ENCODE measurements at regions not wholly inside any gene's neighbourhood (a gene's known extent, or its start where the extent isn't known, plus 50 kb on each side); places are given as distances from the start of the nearest gene placed in this dataset.
A peak's percentile ranks its signal among the peaks of the same experiment; 100 is the strongest.

GRCh38 chr3:193996641-193997089 is 139.3 kb upstream of the HES1 start:
- no peak for DNase-seq

DNA sequence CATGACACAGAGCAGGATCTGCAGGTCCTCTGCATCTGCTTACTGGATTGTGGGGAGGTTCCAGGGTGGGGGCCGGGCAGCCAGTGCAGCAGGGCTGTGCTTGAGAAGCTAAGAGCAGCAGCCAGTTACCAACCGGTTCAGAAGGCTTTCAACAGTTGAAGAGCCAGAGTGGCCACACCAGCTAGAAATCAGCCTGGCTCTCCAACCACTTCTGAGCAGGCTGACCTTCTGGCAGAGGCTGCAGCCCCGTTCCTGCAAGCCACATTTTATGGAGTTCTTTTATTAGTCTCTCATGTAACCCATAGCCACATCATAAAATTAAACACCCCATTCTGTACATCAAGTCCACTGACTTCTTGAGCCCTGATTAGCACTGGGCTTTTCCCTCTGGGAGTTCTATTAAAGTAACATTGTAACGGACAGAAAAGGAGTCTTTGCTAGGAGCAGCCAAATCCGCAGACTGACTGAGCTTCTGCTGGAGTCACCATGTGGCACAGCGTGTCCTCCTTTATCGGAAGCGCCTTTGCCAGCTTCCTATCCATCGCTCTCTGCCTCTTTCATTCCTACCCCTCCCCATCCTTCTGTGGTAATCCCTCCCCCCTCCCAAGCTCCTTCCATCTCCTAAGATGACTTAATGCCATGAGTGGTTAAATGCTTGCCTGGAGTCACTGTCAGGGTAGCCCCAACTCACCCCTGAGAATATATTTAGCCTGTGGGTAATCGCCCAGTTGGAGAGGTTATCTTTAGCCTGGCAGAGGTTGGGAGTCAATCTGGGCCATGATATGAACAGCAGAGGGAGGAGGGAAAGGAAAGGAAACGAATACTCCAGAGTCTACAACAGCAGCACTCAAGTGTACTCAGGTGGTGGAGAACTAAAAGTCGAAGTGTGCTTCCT is 138.5 kb upstream of the HES1 start:
- DNase-seq = no peak

GRCh38 chr3:193998123-193998448 is 137.9 kb upstream of the HES1 start:
- no peak for DNase-seq

DNA sequence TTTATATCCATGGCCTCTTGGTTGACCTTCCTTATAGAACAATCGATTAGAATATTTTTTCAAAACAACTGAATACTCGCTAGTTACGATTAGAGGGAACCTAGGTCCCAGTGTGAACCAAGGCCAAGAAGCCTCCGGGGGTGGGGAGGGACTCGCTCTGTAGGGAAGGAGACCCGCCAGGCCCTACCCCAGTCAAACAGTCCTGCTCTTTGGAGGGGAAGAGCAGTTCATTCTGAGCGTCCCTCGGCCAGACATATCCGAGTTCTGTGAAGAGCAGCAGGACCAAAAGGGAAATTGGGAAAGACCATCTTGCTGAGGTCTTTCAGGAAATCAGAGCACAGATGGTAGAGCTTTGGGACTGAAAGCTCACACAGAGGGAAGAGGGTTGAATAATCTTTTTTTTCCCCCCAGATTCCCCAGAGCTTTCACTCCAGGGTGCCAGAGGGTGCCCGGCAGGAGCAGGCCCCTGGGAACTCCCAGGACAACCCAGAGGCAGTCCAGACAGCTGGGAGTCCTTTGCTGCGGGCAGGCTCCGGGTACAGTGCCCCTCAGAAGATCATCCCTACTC is 137.2 kb upstream of the HES1 start:
- no peak for DNase-seq

- DNase-seq = no peak
These were observed 135.8 kb upstream of the HES1 start for GRCh38 chr3:194000100-194000499.

DNA sequence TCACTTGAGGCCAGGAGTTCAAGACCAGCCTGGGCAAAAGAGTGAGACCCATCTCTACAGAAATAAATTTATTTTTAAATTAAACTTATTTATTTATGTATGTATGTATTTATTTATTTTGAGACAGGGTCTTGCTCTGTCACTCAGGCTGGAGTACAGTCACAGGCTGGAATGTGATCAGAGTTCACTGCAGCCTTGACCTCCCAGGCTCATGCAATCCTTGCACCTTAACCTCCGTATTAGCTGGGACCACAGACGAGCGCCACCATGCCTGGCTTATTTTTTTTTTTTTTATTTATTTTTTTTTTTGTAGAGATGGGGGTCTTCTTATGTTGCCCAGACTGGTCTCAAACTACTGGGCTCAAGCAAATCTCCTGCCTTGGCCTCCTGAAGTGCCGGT is 135.2 kb upstream of the HES1 start:
- DNase-seq = no peak

- no peak for DNase-seq
These were observed 134.1 kb upstream of the HES1 start for GRCh38 chr3:194001728-194002459.

- peak; percentile 95 for DNase-seq
These were observed 132.6 kb upstream of the HES1 start for GRCh38 chr3:194003114-194004057.

GRCh38 chr3:194005930-194006501 is 129.9 kb upstream of the HES1 start:
- DNase-seq = no peak

- no peak for DNase-seq
These were observed 128.2 kb upstream of the HES1 start for GRCh38 chr3:194007592-194008337.

GRCh38 chr3:194009019-194009418 is 126.9 kb upstream of the HES1 start:
- DNase-seq = no peak

- DNase-seq = no peak
These were observed 125.9 kb upstream of the HES1 start for GRCh38 chr3:194009892-194010533.

DNA sequence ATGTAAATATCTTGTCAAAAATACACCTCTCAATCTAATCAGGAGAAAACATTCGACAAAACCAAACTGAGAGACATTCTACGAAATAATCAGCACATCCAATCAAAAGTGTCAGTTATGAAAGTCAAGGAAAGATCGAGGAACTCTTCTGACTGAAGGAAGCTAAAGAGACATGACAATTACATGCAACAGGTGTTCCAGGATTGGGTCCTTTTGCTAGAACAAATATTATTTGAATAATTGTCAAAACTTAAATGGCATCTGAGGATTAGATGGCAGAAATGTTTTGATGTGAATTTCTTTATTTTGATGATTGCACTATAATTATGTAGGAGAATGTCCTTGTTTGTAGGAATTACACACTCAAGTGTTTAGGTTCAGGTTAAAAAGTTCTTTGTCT is 124.1 kb upstream of the HES1 start:
- no peak for DNase-seq

- DNase-seq = no peak
These were observed 122.0 kb upstream of the HES1 start for GRCh38 chr3:194013928-194014327.

DNA sequence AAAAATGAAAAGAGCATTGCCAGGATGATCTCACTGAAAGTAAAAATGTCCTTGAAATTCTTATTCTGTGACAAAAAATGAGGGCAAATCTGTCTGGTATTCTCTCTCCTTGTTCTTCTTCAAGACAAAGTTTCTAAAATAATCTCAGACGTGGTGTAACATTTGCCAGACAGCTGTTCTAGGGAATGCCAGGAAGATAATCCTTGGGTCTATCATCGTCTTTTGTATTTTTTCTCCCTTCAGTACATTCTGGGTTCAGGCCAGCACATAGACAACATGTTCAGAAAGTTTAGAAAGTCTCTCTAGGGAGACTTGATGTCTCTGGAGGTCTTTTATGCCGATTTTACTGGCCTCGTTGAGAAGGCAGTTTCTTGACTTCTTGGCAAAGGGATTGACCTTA is 121.2 kb upstream of the HES1 start:
- no peak for DNase-seq

DNA sequence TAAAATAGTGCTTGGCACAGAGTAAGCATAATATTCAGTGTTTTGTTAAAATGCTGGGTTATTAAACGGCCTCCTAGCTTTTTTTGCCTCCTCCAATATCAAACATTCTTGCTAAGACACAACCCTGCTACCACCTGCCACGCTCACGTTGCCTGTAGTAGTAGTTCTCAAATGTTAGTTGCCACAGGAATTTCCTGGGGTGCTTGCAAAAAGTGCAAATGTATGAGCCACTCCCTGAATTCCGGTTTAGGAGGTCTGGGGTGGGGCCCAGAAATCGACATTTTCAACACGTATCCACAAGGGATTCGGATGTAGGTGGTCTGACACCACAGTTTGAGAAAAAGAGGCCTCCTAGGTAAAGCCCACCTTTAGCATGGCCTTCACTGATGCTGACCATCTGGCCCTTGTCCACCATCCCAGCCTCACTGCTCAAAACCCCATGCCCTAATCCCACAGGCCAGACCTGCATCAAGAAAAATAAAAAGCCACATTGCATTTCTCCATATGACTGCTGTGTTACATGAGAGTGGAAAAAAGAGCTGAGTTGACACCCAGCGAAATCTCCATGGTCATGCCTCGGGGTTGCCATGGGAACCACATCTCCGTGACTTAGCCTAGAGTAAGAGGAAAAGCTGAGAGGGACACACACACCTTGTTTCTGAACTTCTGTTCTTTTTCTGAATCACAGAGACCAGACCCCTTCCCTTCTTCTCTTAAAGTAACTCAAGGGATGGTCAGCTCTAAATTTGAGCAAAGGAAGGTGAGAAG is 116.4 kb upstream of the HES1 start:
- DNase-seq = no peak

- no peak for DNase-seq
These were observed 113.9 kb upstream of the HES1 start for GRCh38 chr3:194022052-194022451.

GRCh38 chr3:194022816-194023215 is 113.1 kb upstream of the HES1 start:
- no peak for DNase-seq

- DNase-seq = no peak
These were observed 112.3 kb upstream of the HES1 start for GRCh38 chr3:194023501-194024280.
